Motor neuron (in vitro differentiated cells): ENCODE measurements at regions not wholly inside any gene's neighbourhood (a gene's known extent, or its start where the extent isn't known, plus 50 kb on each side); places are given as distances from the start of the nearest gene placed in this dataset.

Experiments used
- ATAC-seq, 8 experiments: fragments of 200-7000 bp; cut with Tn5 transposase; replicated peaks in 6 of 8; 2 replicates each; pipeline ENCODE4 v1.8.0; 2021; ENCODE audit warnings: mild to moderate bottlenecking in 8 of 8, moderate library complexity in 8 of 8
- H3K27ac ChIP-seq, 2 donors: fragments of 250-450 bp; sonication (Bioruptor Pico); 2 replicates each; pipeline ENCODE4 v1.9.0; 2021; ENCODE audit warnings: antibody characterized with exemption in 2 of 2, mild to moderate bottlenecking in 2 of 2, moderate library complexity in 1 of 2
- H3K4me1 ChIP-seq, 2 donors: fragments of 250-450 bp; sonication (Bioruptor Pico); replicated peaks in 1 of 2; 2 replicates each; pipeline ENCODE4 v1.6.1; 2021; ENCODE audit warnings: antibody characterized with exemption in 2 of 2, mild to moderate bottlenecking in 2 of 2, moderate library complexity in 1 of 2
- H3K4me3 ChIP-seq, 5 donors: fragments of 250-450 bp; sonication (Bioruptor Pico); 2 replicates each; pipeline ENCODE4 v1.9.0; 2021; ENCODE audit warnings: antibody characterized with exemption in 5 of 5, mild to moderate bottlenecking in 5 of 5, moderate library complexity in 4 of 5
- WGBS, 10 experiments: fragments of 450-650 bp; shearing (Covaris generic); methylation state at CpG; one replicate each; pipeline ENCODE4 v1.0.0; 2022; 5-methylcytosine and 5-hydroxymethylcytosine counted together
- in situ Hi-C, 9 experiments: fragments of 400-800 bp; cut with MboI; loops; one replicate each; pipeline ENCODE4 v1.15.0; 2021; ENCODE audit warnings: low sequenced_read_pairs in 9 of 9, low pct_unique_long_range_greater_than_20kb in 2 of 9; ENCODE audit not compliant: unreplicated experiment in 9 of 9

GRCh38 chr12:84696908-84697540 is 215.6 kb downstream of the SLC6A15 start:
- in situ Hi-C loops, result no loop called here
- peaks cover 0 to 7% of the 10 kb centered on the region in 2 donors for H3K4me1 ChIP-seq

GRCh38 chr12:84696281-84696680 is 216.3 kb downstream of the SLC6A15 start:
- in situ Hi-C loops, result no loop called here
- 7 to 100% (median 89%) methylated on average over 1 to 2 of the region's 2 CpGs; no CpG with 5 or more reads in 1 of the 10 experiments for WGBS, 10 experiments
- H3K4me3 ChIP-seq, result no peak overlapping the region
- no peak overlapping the region for H3K27ac ChIP-seq
- ATAC-seq, result no peak
- H3K4me1 ChIP-seq, result peaks cover 0 to 7% of the 10 kb centered on the region in 2 donors

More at GRCh38 chr12:84696908-84697540, 215.6 kb downstream of the SLC6A15 start:
- no peak for ATAC-seq
- WGBS, 10 experiments, result 13 to 73% (median 56%) methylated on average over 1 to 3 of the region's 3 CpGs; no CpG with 5 or more reads in 1 of the 10 experiments
- no peak overlapping the region for H3K4me3 ChIP-seq
- no peak overlapping the region for H3K27ac ChIP-seq

- in situ Hi-C loops, result no loop called here
- H3K4me3 ChIP-seq, result no peak overlapping the region
- peaks cover 0 to 7% of the 10 kb centered on the region in 2 donors for H3K4me1 ChIP-seq
- no peak overlapping the region for H3K27ac ChIP-seq
- ATAC-seq, result peak in 1 of 8 experiments; percentile 43
Observed at GRCh38 chr12:84694116-84694515, 218.5 kb downstream of the SLC6A15 start.

- Histone ChIP-seq H3K4me1 (peaks cover 0 to 7% of the 10 kb centered on the region in 2 donors), H3K27ac (no peak overlapping the region), H3K4me3 (no peak overlapping the region)
- ATAC-seq, result no peak
- in situ Hi-C loops, result no loop called here
Observed at GRCh38 chr12:84692071-84692470, 220.5 kb downstream of the SLC6A15 start.

GRCh38 chr12:84691266-84691665 is 221.3 kb downstream of the SLC6A15 start:
- no peak overlapping the region for H3K4me3 ChIP-seq
- peaks cover 0 to 7% of the 10 kb centered on the region in 2 donors for H3K4me1 ChIP-seq
- 0 to 67% (median 28%) methylated on average over 1 of the region's 1 CpG for WGBS, 10 experiments
- in situ Hi-C loops, result no loop called here
- peak in 2 of 8 experiments; percentile 34 to 53 for ATAC-seq
- no peak overlapping the region for H3K27ac ChIP-seq

- H3K4me3 ChIP-seq, result no peak overlapping the region
- in situ Hi-C loops, result no loop called here
- WGBS, 10 experiments, result 46 to 96% (median 78%) methylated on average over 2 to 8 of the region's 9 CpGs
- no peak overlapping the region for H3K27ac ChIP-seq
- H3K4me1 ChIP-seq, result peaks cover 0 to 4% of the 10 kb centered on the region in 2 donors
- no peak for ATAC-seq
Observed at GRCh38 chr12:84689638-84690037, 223.0 kb downstream of the SLC6A15 start.

GRCh38 chr12:84685379-84685778 is 227.2 kb downstream of the SLC6A15 start:
- Histone ChIP-seq H3K4me3 (no peak overlapping the region), H3K4me1 (no peaks in the 10 kb centered on the region), H3K27ac (no peak overlapping the region)
- ATAC-seq, result peak in 1 of 8 experiments; percentile 82
- in situ Hi-C loops, result no loop called here

GRCh38 chr12:84676787-84677186 is 235.8 kb downstream of the SLC6A15 start:
- no peak for ATAC-seq
- no peak overlapping the region for H3K4me3 ChIP-seq
- in situ Hi-C loops, result no loop called here
- no peak overlapping the region for H3K27ac ChIP-seq
- H3K4me1 ChIP-seq, result no peaks in the 10 kb centered on the region

GRCh38 chr12:84661786-84662185 is 250.8 kb downstream of the SLC6A15 start:
- Histone ChIP-seq H3K27ac (no peak overlapping the region), H3K4me3 (no peak overlapping the region), H3K4me1 (peaks cover 14 to 54% of the 10 kb centered on the region in 2 donors)
- ATAC-seq, result peak in 7 of 8 experiments; percentile 35 to 83 (median 69)
- in situ Hi-C loops, result no loop called here

GRCh38 chr12:84660139-84660538 is 252.5 kb downstream of the SLC6A15 start:
- no peak overlapping the region for H3K4me3 ChIP-seq
- H3K27ac ChIP-seq, result no peak overlapping the region
- WGBS, 10 experiments, result 0 to 83% (median 40%) methylated on average over 1 of the region's 1 CpG; no CpG with 5 or more reads in 3 of the 10 experiments
- in situ Hi-C loops, result no loop called here
- H3K4me1 ChIP-seq, result peaks cover 18 to 71% of the 10 kb centered on the region in 2 donors
- peak in 3 of 8 experiments; percentile 2 to 18 (median 7) for ATAC-seq

GRCh38 chr12:84658877-84659276 is 253.7 kb downstream of the SLC6A15 start:
- Histone ChIP-seq H3K27ac (no peak overlapping the region), H3K4me3 (no peak overlapping the region), H3K4me1 (peaks cover 23 to 77% of the 10 kb centered on the region in 2 donors)
- in situ Hi-C loops, result no loop called here
- ATAC-seq, result peak in 5 of 8 experiments; percentile 45 to 90 (median 82)
- WGBS, 10 experiments, result 0 to 100% (median 38%) methylated on average over 1 to 2 of the region's 2 CpGs; no CpG with 5 or more reads in 4 of the 10 experiments

GRCh38 chr12:84656705-84657104 is 255.9 kb downstream of the SLC6A15 start:
- 40 to 100% (median 89%) methylated on average over 1 to 3 of the region's 3 CpGs; no CpG with 5 or more reads in 1 of the 10 experiments for WGBS, 10 experiments
- ATAC-seq, result no peak
- H3K4me3 ChIP-seq, result no peak overlapping the region
- H3K27ac ChIP-seq, result peak overlapping the region in 1 of 2 donors; percentile 12
- in situ Hi-C loops, result no loop called here
- peaks cover 23 to 69% of the 10 kb centered on the region in 2 donors for H3K4me1 ChIP-seq

GRCh38 chr12:84653482-84653881 is 259.1 kb downstream of the SLC6A15 start:
- Histone ChIP-seq H3K4me3 (no peak overlapping the region), H3K27ac (no peak overlapping the region), H3K4me1 (peaks cover 10 to 43% of the 10 kb centered on the region in 2 donors)
- ATAC-seq, result no peak
- in situ Hi-C loops, result no loop called here
- WGBS, 10 experiments, result 61 to 100% (median 90%) methylated on average over 1 to 2 of the region's 2 CpGs

GRCh38 chr12:84648425-84648824 is 264.2 kb downstream of the SLC6A15 start:
- H3K4me1 ChIP-seq, result peaks cover 0 to 18% of the 10 kb centered on the region in 2 donors
- no peak overlapping the region for H3K4me3 ChIP-seq
- peak in 5 of 8 experiments; percentile 21 to 82 (median 77) for ATAC-seq
- in situ Hi-C loops, result no loop called here
- H3K27ac ChIP-seq, result no peak overlapping the region
